B cell (primary cell): ENCODE measurements at regions not wholly inside any gene's neighbourhood (a gene's known extent, or its start where the extent isn't known, plus 50 kb on each side); places are given as distances from the start of the nearest gene placed in this dataset.

Experiments
- ATAC-seq: fragments of 200-7000 bp; cut with Tn5 transposase; one replicate; pipeline ENCODE4 v1.10.0; 2021; ENCODE audit warnings: low read depth, mild to moderate bottlenecking, moderate number of reproducible peaks, moderate library complexity
- CTCF ChIA-PET: fragments of 350-600 bp; sonication (Branson Sonifier 250); formaldehyde crosslinking; loops from one replicate; lab custom pipeline; 2021; ENCODE audit warnings: antibody characterized with exemption, inconsistent platforms; lab: Charles Lee
- POLR2A ChIA-PET: fragments of 350-600 bp; sonication (Branson Sonifier 250); formaldehyde crosslinking; loops from one replicate; lab custom pipeline; 2021; ENCODE audit warnings: antibody characterized with exemption; lab: Charles Lee
- DNase-seq: peaks from one replicate; pipeline ENCODE4 v3.0.0; 2013
- H2AFZ ChIP-seq: 2 replicates; pipeline ENCODE4 v1.6.1; 2012; ENCODE audit warnings: mild to moderate bottlenecking, low read depth, low read length; ENCODE audit not compliant: insufficient read depth, poor library complexity, severe bottlenecking
- H3K27ac ChIP-seq, 2 donors: 1 replicate in 1 of 2; 2 replicates in 1 of 2; pipeline ENCODE4 v1.5.1; 2012 to 2013; ENCODE audit warnings: low read length in 2 of 2, mild to moderate bottlenecking in 2 of 2, moderate library complexity in 1 of 2
- H3K27me3 ChIP-seq, 4 experiments: fragments of 200-600 bp in 1 of 4; sonication (generic) in 1 of 4; replicated peaks in 1 of 4; 1 replicate in 2 of 4; 2 replicates in 2 of 4; pipeline versions ENCODE4 v1.6.1 to v1.7.0; 2013 to 2016; ENCODE audit warnings: low read length in 3 of 4, mild to moderate bottlenecking in 2 of 4, mixed read lengths in 1 of 4, moderate library complexity in 1 of 4; ENCODE audit not compliant: insufficient read depth in 4 of 4, control insufficient read depth in 3 of 4; ENCODE audit errors: control extremely low read depth in 1 of 4
- H3K36me3 ChIP-seq, 2 experiments: replicated peaks in 1 of 2; 1 replicate in 1 of 2; 2 replicates in 1 of 2; pipeline versions ENCODE4 v1.6.1 to v1.7.1; 2013; ENCODE audit warnings: low read length in 1 of 2; ENCODE audit not compliant: insufficient read depth in 2 of 2, control insufficient read depth in 1 of 2; ENCODE audit errors: control extremely low read depth in 1 of 2, extremely low read depth in 1 of 2
- H3K4me1 ChIP-seq, 2 donors: fragments of 200-600 bp in 1 of 2; sonication (generic) in 1 of 2; 1 replicate in 1 of 2; 2 replicates in 1 of 2; pipeline versions ENCODE4 v1.5.1 to v1.6.1; 2013 to 2017; ENCODE audit warnings: low read length in 2 of 2; ENCODE audit not compliant: control insufficient read depth in 2 of 2, insufficient read depth in 2 of 2
- H3K4me2 ChIP-seq: replicated peaks from 2 replicates; pipeline ENCODE3; 2012; ENCODE audit warnings: mild to moderate bottlenecking, low read depth, low read length; ENCODE audit not compliant: poor library complexity, severe bottlenecking
- H3K4me3 ChIP-seq, 5 experiments: fragments of 200-600 bp in 1 of 5; sonication (generic) in 1 of 5; 1 replicate in 3 of 5; 2 replicates in 2 of 5; pipeline versions ENCODE4 v1.5.1 to v1.7.0; 2011 to 2016; ENCODE audit warnings: low read length in 4 of 5, mild to moderate bottlenecking in 4 of 5, low read depth in 2 of 5, control low read depth in 1 of 5, moderate library complexity in 1 of 5; ENCODE audit not compliant: insufficient read depth in 1 of 5; ENCODE audit errors: control extremely low read depth in 1 of 5, extremely low read depth in 1 of 5
- H3K79me2 ChIP-seq: fragments of 200-600 bp; sonication (generic); one replicate; pipeline ENCODE4 v1.6.0; 2016; ENCODE audit warnings: low read length; ENCODE audit not compliant: control insufficient read depth, insufficient read depth
- H3K9ac ChIP-seq: fragments of 200-600 bp; sonication (generic); 2 replicates; pipeline ENCODE4 v1.6.1; 2017; ENCODE audit warnings: mild to moderate bottlenecking, low read length, moderate library complexity
- H3K9me3 ChIP-seq, 3 donors: one replicate each; pipeline versions ENCODE4 v1.6.1 to v1.7.1; 2013; ENCODE audit warnings: low read length in 2 of 3; ENCODE audit not compliant: control insufficient read depth in 2 of 3, insufficient read depth in 1 of 3; ENCODE audit errors: control extremely low read depth in 1 of 3
- H4K20me1 ChIP-seq: 2 replicates; pipeline ENCODE4 v1.6.0; 2012; ENCODE audit warnings: mild to moderate bottlenecking, low read length; ENCODE audit not compliant: insufficient read depth, control insufficient read depth, poor library complexity, severe bottlenecking
- H3K27ac Mint-ChIP-seq: one replicate; pipeline ENCODE4 v1.8.0; 2021; ENCODE audit warnings: mixed read lengths
- H3K27me3 Mint-ChIP-seq: one replicate; pipeline ENCODE4 v1.8.0; 2021; ENCODE audit warnings: mixed read lengths
- H3K4me1 Mint-ChIP-seq: one replicate; pipeline ENCODE4 v1.8.0; 2021; ENCODE audit warnings: mixed read lengths
- H3K4me3 Mint-ChIP-seq: one replicate; pipeline ENCODE4 v1.8.0; 2021; ENCODE audit warnings: mixed read lengths
- H3K9me3 Mint-ChIP-seq: one replicate; pipeline ENCODE4 v1.8.0; 2022; ENCODE audit warnings: mixed read lengths; ENCODE audit not compliant: insufficient read depth
- EZH2 ChIP-seq: IDR thresholded peaks from 2 replicates; pipeline ENCODE4 v1.6.1; 2012; ENCODE audit warnings: borderline replicate concordance, low read depth, mild to moderate bottlenecking, moderate library complexity, low read length; ENCODE audit not compliant: insufficient read depth, poor library complexity, severe bottlenecking
- WGBS: methylation state at CpG from one replicate; pipeline ENCODE4 v1.1.5; 2013; ENCODE audit warnings: missing lambda C conversion rate; ENCODE audit not compliant: insufficient coverage; 5-methylcytosine and 5-hydroxymethylcytosine counted together
- intact Hi-C: fragments of 100-400 bp; cut with micrococcal nuclease; formaldehyde crosslinking; loops from one replicate; pipeline ENCODE4 v1.10.0; 2022
- TF ChIP-seq, protein P1 (sequence below): fragments of 200-600 bp; IDR thresholded peaks from one replicate; pipeline ENCODE4 v1.8.0; 2022; ENCODE audit warnings: antibody characterized with exemption, mild to moderate bottlenecking

DNA sequence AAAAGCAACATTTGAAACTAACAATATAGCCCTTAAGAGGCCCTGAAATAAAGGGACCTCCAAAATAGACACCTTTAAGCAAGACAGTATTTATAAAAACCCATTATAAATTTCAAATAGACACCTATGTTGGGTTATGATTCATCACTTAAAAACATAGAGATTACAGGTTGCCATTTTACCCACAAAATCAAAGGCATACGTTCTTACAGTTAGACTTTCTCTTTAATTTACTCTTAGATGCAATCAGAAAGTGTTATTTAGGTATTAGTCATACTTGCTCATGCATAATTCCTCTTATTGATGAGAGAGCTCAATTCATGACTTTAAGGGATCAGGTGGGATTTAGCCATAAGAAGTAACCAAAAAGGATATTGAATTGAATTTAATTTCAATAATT, 51.5 kb upstream of the TMEM200A start:
- no CpG with 5 or more reads among the region's 1 CpG for WGBS
- H3K9me3 ChIP-seq: no peaks in the 10 kb centered on the region
- no peak overlapping the region for H3K4me2 ChIP-seq
- H2AFZ ChIP-seq: no peak overlapping the region
- no peak for TF ChIP-seq EZH2
- TF ChIP-seq, protein P1, sequence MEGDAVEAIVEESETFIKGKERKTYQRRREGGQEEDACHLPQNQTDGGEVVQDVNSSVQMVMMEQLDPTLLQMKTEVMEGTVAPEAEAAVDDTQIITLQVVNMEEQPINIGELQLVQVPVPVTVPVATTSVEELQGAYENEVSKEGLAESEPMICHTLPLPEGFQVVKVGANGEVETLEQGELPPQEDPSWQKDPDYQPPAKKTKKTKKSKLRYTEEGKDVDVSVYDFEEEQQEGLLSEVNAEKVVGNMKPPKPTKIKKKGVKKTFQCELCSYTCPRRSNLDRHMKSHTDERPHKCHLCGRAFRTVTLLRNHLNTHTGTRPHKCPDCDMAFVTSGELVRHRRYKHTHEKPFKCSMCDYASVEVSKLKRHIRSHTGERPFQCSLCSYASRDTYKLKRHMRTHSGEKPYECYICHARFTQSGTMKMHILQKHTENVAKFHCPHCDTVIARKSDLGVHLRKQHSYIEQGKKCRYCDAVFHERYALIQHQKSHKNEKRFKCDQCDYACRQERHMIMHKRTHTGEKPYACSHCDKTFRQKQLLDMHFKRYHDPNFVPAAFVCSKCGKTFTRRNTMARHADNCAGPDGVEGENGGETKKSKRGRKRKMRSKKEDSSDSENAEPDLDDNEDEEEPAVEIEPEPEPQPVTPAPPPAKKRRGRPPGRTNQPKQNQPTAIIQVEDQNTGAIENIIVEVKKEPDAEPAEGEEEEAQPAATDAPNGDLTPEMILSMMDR: no peak
- ChIA-PET POLR2A (no interaction called here), CTCF (interaction anchor here (1.1 to 1.2 kb wide), 2 partner anchors 20 to 445 kb away, joined by 3 read pairs; no protein-coding TSS in a partner anchor)
- no peak overlapping the region for H3K4me3 Mint-ChIP-seq
- no peak overlapping the region for H3K27ac Mint-ChIP-seq
- no peaks in the 10 kb centered on the region for H3K4me1 ChIP-seq
- no peak for DNase-seq
- no peaks in the 10 kb centered on the region for H3K36me3 ChIP-seq
- no peaks in the 10 kb centered on the region for H3K9me3 Mint-ChIP-seq
- no peak overlapping the region for H3K27ac ChIP-seq
- no peaks in the 10 kb centered on the region for H4K20me1 ChIP-seq
- H3K4me1 Mint-ChIP-seq: no peaks in the 10 kb centered on the region
- no peaks in the 10 kb centered on the region for H3K79me2 ChIP-seq
- ATAC-seq: no peak
- intact Hi-C loops: no loop called here
- no peaks in the 10 kb centered on the region for H3K27me3 ChIP-seq
- no peaks in the 10 kb centered on the region for H3K27me3 Mint-ChIP-seq
- no peak overlapping the region for H3K4me3 ChIP-seq
- H3K9ac ChIP-seq: no peak overlapping the region

DNA sequence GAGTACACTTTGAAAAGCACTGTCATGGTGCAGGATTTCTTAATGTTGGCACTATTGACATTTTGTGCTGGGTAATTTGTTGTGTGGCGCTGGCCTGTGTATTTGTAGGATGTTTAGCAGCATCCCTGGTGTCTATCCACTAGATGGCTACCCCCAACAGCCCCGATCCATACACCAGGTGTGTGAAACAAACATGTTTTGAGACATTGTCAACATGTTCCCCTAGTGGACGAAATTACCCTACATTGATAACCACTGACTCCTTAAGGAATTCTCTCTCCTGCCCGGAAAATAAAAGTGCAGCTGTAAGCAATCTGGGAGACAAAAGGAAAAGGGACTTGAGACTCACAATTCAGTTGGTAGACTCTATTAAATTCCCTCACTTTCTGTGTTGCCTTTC, 52.6 kb upstream of the TMEM200A start:
- Histone ChIP-seq H3K9me3 (no peaks in the 10 kb centered on the region), H3K79me2 (no peaks in the 10 kb centered on the region), H3K9ac (no peak overlapping the region), H4K20me1 (no peaks in the 10 kb centered on the region), H3K4me1 (no peaks in the 10 kb centered on the region), H3K4me2 (no peak overlapping the region), H3K27me3 (no peaks in the 10 kb centered on the region), H2AFZ (no peak overlapping the region), H3K4me3 (no peak overlapping the region), H3K27ac (no peak overlapping the region), H3K36me3 (no peaks in the 10 kb centered on the region)
- POLR2A ChIA-PET: no interaction called here
- no CpG with 5 or more reads among the region's 4 CpGs for WGBS
- DNase-seq (no peak), ATAC-seq (no peak)
- no peak overlapping the region for H3K4me3 Mint-ChIP-seq
- CTCF ChIA-PET: interaction anchor here (1.2 kb wide), 1 partner anchor 446 kb away, joined by 3 read pairs; no protein-coding TSS in a partner anchor
- intact Hi-C loops: no loop called here
- TF ChIP-seq, protein P1: no peak
- TF ChIP-seq EZH2: no peak
- no peaks in the 10 kb centered on the region for H3K27me3 Mint-ChIP-seq
- H3K27ac Mint-ChIP-seq: no peak overlapping the region
- H3K9me3 Mint-ChIP-seq: no peaks in the 10 kb centered on the region
- no peaks in the 10 kb centered on the region for H3K4me1 Mint-ChIP-seq
